Colonic mucosa (tissue), 4 donors: ENCODE measurements at regions not wholly inside any gene's neighbourhood (a gene's known extent, or its start where the extent isn't known, plus 50 kb on each side); places are given as distances from the start of the nearest gene placed in this dataset.
"Not testable (repeated sequence)": the region's sequence is repeated elsewhere in the genome, so short reads cannot be mapped to it uniquely, and the experiment has no call there.

ENCODE experiments used
- DNase-seq: peaks from one replicate; pipeline ENCODE4 v3.0.0-alpha.2; 2020
- H3K27ac ChIP-seq: fragments of 200-600 bp; one replicate; pipeline ENCODE4 v1.8.0; 2021
- H3K27me3 ChIP-seq: fragments of 200-600 bp; one replicate; pipeline ENCODE4 v1.8.0; 2021
- H3K36me3 ChIP-seq: fragments of 200-600 bp; one replicate; pipeline ENCODE4 v1.8.0; 2021
- H3K4me1 ChIP-seq: fragments of 200-600 bp; one replicate; pipeline ENCODE4 v1.8.0; 2021; ENCODE audit warnings: mild to moderate bottlenecking
- H3K4me3 ChIP-seq: fragments of 200-600 bp; one replicate; pipeline ENCODE4 v1.8.0; 2021
- H3K9ac ChIP-seq, 2 donors: one replicate each; pipeline ENCODE4 v1.7.0; 2013; ENCODE audit warnings: control low read depth in 2 of 2, low read depth in 2 of 2, low read length in 2 of 2
- H3K9me3 ChIP-seq: fragments of 200-600 bp; one replicate; pipeline ENCODE4 v1.8.0; 2021
- intact Hi-C: fragments of 100-400 bp; cut with DNase I; formaldehyde crosslinking; loops from one replicate; pipeline ENCODE4 v1.14.1; 2022
- TF ChIP-seq, protein P1 (sequence below): fragments of 200-600 bp; IDR thresholded peaks from one replicate; pipeline ENCODE4 v1.8.0; 2022; ENCODE audit warnings: antibody characterized with exemption, mild to moderate bottlenecking
- donor health status: healthy.
- donor health status: DM: no; HTN: no; CAD: no.
- donor health status: DM: no; HTN: no; CAD: no.

DNA sequence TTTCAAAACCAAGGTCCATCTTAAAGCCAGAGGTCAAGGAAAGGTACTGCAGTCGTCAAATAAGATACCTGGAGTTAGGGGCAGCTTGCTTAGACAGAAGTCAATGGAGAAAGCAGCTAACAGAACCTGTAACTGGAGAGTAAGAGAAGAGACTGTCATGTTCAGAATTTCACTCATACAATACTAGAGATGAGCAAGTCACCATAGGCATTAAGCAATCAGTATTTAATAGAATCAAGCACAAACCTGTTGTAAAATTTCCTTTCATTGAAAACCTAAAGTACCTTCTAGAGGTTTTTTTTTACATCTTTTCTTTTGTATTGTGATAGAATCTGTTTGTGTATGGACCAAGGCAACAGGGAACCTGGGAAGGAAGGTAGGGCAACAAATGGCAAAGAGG, 183.4 kb upstream of the ERBB4 start:
- Histone ChIP-seq H3K9me3 (no peaks in the 10 kb centered on the region), H3K27ac (no peak overlapping the region), H3K4me1 (no peaks in the 10 kb centered on the region), H3K27me3 (no peaks in the 10 kb centered on the region), H3K36me3 (no peaks in the 10 kb centered on the region), H3K9ac (no peak overlapping the region), H3K4me3 (no peak overlapping the region)
- intact Hi-C loops, result no loop called here
- TF ChIP-seq, protein P1, sequence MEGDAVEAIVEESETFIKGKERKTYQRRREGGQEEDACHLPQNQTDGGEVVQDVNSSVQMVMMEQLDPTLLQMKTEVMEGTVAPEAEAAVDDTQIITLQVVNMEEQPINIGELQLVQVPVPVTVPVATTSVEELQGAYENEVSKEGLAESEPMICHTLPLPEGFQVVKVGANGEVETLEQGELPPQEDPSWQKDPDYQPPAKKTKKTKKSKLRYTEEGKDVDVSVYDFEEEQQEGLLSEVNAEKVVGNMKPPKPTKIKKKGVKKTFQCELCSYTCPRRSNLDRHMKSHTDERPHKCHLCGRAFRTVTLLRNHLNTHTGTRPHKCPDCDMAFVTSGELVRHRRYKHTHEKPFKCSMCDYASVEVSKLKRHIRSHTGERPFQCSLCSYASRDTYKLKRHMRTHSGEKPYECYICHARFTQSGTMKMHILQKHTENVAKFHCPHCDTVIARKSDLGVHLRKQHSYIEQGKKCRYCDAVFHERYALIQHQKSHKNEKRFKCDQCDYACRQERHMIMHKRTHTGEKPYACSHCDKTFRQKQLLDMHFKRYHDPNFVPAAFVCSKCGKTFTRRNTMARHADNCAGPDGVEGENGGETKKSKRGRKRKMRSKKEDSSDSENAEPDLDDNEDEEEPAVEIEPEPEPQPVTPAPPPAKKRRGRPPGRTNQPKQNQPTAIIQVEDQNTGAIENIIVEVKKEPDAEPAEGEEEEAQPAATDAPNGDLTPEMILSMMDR, result no peak
- no peak for DNase-seq

DNA sequence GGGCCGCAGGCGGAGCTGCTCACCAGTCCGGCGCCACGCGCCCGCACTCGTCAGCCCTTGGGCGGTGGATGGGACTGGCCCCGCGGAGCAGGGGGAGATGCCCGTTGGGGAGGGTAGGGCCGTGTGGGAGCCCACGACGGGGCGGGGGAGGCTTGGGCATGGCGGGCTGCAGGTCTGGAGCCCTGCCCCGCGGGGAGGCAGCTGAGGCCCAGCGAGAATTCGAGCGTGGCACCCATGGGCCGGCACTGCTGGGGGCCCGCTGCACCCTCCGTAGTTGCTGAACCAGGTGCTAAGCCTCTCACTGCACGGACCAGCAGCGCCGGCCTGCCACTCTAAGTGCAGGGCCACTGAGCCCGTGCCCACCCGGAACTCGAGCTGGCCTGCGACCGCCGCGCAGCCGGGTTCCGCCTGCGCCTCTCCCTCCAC, 182.4 kb upstream of the ERBB4 start:
- Histone ChIP-seq H3K27me3 (no peaks in the 10 kb centered on the region), H3K4me3 (no peak overlapping the region), H3K36me3 (no peaks in the 10 kb centered on the region), H3K4me1 (no peaks in the 10 kb centered on the region), H3K9ac (no peak overlapping the region), H3K9me3 (no peaks in the 10 kb centered on the region), H3K27ac (no peak overlapping the region)
- intact Hi-C loops, result no loop called here
- TF ChIP-seq, protein P1, result no peak
- no peak for DNase-seq

DNA sequence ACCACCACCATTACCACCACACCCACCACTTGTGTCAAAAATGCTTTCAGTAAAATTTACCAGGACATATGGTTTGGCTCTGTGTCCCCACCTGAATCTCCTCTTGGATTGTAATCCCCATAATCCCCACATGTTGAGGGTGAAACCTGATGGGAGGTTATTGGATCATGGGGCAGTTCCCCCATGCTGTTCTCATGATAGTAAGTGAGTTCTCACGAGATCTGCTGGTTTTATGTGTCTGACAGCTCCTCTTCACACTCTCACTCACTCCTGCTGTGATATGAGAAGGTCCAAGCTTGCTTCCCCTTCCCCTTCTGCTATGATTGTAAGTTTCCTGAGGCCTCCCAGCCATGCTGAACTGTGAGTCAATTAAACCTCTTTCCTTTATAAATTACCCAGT, 176.8 kb upstream of the ERBB4 start:
- H3K4me1 ChIP-seq, DNase-seq, H3K9me3 ChIP-seq, H3K27ac ChIP-seq, H3K9ac ChIP-seq, H3K36me3 ChIP-seq, H3K27me3 ChIP-seq, H3K4me3 ChIP-seq, intact Hi-C loops: not testable (repeated sequence)

DNA sequence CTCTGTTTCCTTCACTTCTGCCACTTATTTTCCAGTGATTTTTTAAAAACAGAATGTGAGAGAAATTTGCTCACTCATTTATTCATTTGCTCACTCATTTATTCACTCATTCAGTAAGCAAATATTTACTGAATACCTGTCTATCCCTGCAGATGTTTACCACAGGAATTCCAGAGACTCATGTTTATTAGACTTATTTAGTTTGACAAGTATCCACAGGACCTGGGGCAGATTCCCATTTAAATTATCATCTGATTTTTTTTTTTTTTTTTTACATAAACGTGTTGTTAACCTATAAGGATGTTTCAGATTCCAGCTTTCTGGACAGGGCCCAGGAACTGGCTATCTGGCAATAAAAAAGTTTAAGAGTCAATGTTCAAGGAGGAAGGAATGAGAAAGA, 175.1 kb upstream of the ERBB4 start:
- Histone ChIP-seq H3K27ac (no peak overlapping the region), H3K9ac (no peak overlapping the region), H3K27me3 (no peaks in the 10 kb centered on the region), H3K4me3 (no peak overlapping the region), H3K9me3 (no peaks in the 10 kb centered on the region), H3K36me3 (no peaks in the 10 kb centered on the region), H3K4me1 (no peaks in the 10 kb centered on the region)
- DNase-seq, result no peak
- TF ChIP-seq, protein P1, result no peak
- intact Hi-C loops, result no loop called here

DNA sequence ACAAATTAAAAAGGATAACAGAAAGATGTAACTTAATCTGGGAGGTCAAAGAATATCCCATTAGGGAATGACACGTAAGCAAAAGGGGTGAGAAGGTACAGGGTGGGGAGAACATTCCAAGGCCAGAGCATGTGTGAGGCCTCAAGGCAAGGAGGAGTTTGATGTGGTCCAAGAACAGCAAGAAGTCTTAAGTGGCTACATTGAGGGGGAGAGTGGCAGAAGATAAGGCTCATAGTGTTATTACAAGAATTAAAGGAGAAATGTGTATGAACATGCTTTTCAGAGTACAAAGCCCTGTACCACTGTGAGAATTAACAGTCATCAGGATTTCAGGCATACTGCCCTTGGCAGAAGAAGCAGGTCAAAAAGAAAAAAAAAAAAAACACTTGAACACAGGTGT, 174.4 kb upstream of the ERBB4 start:
- H3K4me1 ChIP-seq, result no peaks in the 10 kb centered on the region
- no peak overlapping the region for H3K4me3 ChIP-seq
- TF ChIP-seq, protein P1, result no peak
- no peak for DNase-seq
- intact Hi-C loops, result no loop called here
- no peaks in the 10 kb centered on the region for H3K27me3 ChIP-seq
- H3K36me3 ChIP-seq, result no peaks in the 10 kb centered on the region
- no peak overlapping the region for H3K9ac ChIP-seq
- H3K9me3 ChIP-seq, result no peaks in the 10 kb centered on the region
- no peak overlapping the region for H3K27ac ChIP-seq

DNA sequence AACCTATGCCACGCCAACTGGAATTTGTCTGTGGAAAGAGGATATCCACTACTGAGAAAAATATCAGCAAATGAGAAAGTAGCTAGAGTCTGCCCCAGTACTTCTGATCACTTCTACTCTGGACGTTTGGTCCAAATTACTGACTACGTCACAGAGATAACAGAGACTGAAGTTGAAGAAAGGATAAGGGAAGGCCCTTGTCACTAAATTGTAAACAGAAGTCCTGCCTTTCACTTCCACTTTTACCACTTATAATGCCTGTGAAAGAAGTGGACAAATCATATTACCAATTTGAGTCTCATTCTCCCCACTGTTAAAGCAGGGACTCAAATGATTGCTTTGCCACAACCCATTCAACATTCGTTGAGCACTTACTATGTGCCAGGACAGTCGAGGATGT, 173.9 kb upstream of the ERBB4 start:
- DNase-seq, result no peak
- Histone ChIP-seq H3K4me3 (no peak overlapping the region), H3K9me3 (no peaks in the 10 kb centered on the region), H3K27me3 (no peaks in the 10 kb centered on the region), H3K9ac (no peak overlapping the region), H3K27ac (no peak overlapping the region), H3K36me3 (no peaks in the 10 kb centered on the region), H3K4me1 (no peaks in the 10 kb centered on the region)
- intact Hi-C loops, result no loop called here
- TF ChIP-seq, protein P1, result no peak
